Mammary epithelial cell (primary cell): ENCODE measurements at regions not wholly inside any gene's neighbourhood (a gene's known extent, or its start where the extent isn't known, plus 50 kb on each side); places are given as distances from the start of the nearest gene placed in this dataset.

ENCODE experiments used
- EZH2 ChIP-seq: IDR thresholded peaks from 2 replicates; pipeline ENCODE4 v1.6.1; 2012; ENCODE audit warnings: low read length, inconsistent platforms, borderline replicate concordance
- TF ChIP-seq, protein P1 (sequence below), 2 donors: IDR thresholded peaks in 1 of 2; conservative IDR thresholded peaks in 1 of 2; 2 replicates each; pipeline ENCODE4 v1.5.1; 2011 to 2012; ENCODE audit warnings: inconsistent platforms in 2 of 2, low read length in 2 of 2, mild to moderate bottlenecking in 2 of 2, control low read depth in 1 of 2, low read depth in 1 of 2; ENCODE audit not compliant: insufficient read depth in 1 of 2; ENCODE audit errors: extremely low read depth in 1 of 2

DNA sequence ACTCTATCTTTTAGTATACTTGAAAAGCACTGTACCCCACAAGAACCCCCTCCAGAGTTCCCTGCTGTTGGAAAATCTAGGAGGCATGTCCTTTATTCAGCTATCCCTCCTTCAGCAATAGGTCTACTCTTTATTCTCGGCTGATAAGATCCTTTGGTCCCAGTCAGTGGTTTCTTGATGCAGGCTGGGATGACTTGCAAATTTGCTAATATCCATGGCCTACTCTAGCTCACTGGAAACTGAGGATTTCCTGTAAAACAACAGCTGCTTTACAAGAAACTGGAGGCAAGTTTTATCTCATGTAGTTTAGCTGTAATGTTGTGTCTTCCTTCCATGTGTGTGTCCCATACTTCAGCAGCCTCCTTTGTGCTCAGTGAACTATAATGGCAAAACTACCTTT is 183.9 kb upstream of the SCN7A start:
- TF ChIP-seq, protein P1, sequence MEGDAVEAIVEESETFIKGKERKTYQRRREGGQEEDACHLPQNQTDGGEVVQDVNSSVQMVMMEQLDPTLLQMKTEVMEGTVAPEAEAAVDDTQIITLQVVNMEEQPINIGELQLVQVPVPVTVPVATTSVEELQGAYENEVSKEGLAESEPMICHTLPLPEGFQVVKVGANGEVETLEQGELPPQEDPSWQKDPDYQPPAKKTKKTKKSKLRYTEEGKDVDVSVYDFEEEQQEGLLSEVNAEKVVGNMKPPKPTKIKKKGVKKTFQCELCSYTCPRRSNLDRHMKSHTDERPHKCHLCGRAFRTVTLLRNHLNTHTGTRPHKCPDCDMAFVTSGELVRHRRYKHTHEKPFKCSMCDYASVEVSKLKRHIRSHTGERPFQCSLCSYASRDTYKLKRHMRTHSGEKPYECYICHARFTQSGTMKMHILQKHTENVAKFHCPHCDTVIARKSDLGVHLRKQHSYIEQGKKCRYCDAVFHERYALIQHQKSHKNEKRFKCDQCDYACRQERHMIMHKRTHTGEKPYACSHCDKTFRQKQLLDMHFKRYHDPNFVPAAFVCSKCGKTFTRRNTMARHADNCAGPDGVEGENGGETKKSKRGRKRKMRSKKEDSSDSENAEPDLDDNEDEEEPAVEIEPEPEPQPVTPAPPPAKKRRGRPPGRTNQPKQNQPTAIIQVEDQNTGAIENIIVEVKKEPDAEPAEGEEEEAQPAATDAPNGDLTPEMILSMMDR (conservative IDR thresholded peaks at IDR 0.05 in 1 of 2, IDR thresholded peaks at IDR 0.05 in 1 of 2; ENCODE audit: extremely low read depth in 1 of 2, insufficient read depth in 1 of 2, low read depth in 1 of 2, low read length in 2 of 2): no peak
- TF ChIP-seq EZH2: no peak
